ENCODE measurements at regions not wholly inside any gene's neighbourhood (a gene's known extent, or its start where the extent isn't known, plus 50 kb on each side); places are given as distances from the start of the nearest gene placed in this dataset.
"Not testable (repeated sequence)": the region's sequence is repeated elsewhere in the genome, so short reads cannot be mapped to it uniquely, and the experiment has no call there.

DNA sequence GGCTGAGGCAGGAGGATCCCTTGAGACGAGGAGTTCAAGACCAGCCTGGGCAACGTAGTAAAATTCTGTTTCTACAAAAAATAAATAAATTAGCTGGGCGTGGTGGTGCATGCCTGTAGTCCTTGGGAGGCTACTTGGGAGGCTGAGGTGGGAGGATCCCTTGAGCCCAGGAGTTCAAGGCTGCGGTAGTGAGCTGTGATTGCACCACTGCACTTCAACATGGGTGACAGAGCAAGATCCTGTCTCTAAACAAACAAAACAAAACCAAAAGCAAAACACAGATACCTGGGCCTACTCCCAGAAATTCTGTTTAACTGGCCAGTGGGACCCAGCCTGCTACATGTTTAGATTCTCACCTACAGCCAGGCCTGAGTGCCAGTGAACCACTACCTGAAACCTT is 74.6 kb upstream of the MEDAG start:
- 90 to 100% methylated on average over 1 to 3 of the region's 4 CpGs for WGBS, 2 experiments (ENCODE audit: insufficient coverage in 2 of 2)
- Histone ChIP-seq H3K4me1 (ENCODE audit: control insufficient read depth, insufficient read depth, low read length, poor library complexity, severe bottlenecking) (peaks cover 15% of the 10 kb centered on the region), H3K9me3 (ENCODE audit: control insufficient read depth, low read length) (no peaks in the 10 kb centered on the region), H3K36me3 (ENCODE audit: control insufficient read depth, insufficient read depth, low read length) (no peaks in the 10 kb centered on the region), H3K27ac (ENCODE audit: low read depth, low read length, severe bottlenecking) (no peak overlapping the region), H3K4me3 (ENCODE audit: extremely low read depth, insufficient read depth, low read length, poor library complexity, severe bottlenecking) (no peak overlapping the region)

DNA sequence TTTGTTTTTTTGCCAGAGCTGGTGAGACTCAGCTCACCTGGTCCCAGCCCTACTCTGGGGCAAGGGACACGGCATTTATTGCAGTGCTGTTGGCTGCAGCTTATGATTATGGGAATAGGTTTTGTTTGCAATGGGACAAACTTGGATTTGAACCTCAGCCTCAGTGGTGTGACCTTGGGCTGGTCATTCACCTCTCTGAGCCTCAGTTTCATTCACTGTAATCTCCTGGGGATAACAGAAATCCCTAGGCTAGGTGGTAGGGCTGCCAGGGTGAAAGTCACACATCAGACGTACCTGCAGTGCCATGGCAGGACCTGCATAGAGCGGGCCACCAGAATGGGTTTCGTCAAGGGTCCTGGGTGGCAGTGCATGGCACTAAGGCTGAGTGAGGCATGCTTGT is 73.7 kb upstream of the MEDAG start:
- H3K27ac ChIP-seq (ENCODE audit: low read depth, low read length, severe bottlenecking) = no peak overlapping the region
- peaks cover 22% of the 10 kb centered on the region for H3K4me1 ChIP-seq (ENCODE audit: control insufficient read depth, insufficient read depth, low read length, poor library complexity, severe bottlenecking)
- no peak overlapping the region for H3K4me3 ChIP-seq (ENCODE audit: extremely low read depth, insufficient read depth, low read length, poor library complexity, severe bottlenecking)
- no peaks in the 10 kb centered on the region for H3K36me3 ChIP-seq (ENCODE audit: control insufficient read depth, insufficient read depth, low read length)
- WGBS, 2 experiments (ENCODE audit: insufficient coverage in 2 of 2) = 97 to 100% methylated on average over 2 to 3 of the region's 4 CpGs
- H3K9me3 ChIP-seq (ENCODE audit: control insufficient read depth, low read length) = no peaks in the 10 kb centered on the region

DNA sequence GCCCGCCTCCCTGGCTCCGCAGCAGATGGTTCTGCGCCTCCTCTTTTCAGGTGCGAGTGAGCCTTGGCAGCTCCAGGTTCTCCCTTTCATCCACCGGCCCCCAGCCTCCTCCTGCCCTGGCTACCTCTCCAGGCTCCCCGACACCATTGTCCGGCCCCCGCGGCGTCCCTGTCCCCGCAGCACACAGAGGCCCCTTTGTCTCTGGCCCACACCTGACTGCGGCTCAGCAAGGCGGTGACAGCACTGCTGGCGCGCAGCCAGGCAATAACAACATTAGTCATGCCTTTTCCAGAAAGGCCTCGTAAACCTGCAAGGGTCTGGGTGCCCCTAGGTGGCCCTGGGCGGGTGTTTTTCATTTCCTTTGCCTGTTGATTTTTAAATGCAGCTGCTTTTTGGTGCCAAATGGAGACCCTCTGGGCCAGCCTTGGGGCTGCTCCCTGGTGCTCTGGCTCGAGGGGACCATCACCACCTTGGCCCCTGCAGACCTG is 73.2 kb upstream of the MEDAG start:
- Histone ChIP-seq H3K27ac (ENCODE audit: low read depth, low read length, severe bottlenecking) (no peak overlapping the region), H3K4me1 (ENCODE audit: control insufficient read depth, insufficient read depth, low read length, poor library complexity, severe bottlenecking) (peaks cover 24% of the 10 kb centered on the region), H3K4me3 (ENCODE audit: extremely low read depth, insufficient read depth, low read length, poor library complexity, severe bottlenecking) (no peak overlapping the region), H3K36me3 (ENCODE audit: control insufficient read depth, insufficient read depth, low read length) (no peaks in the 10 kb centered on the region), H3K9me3 (ENCODE audit: control insufficient read depth, low read length) (no peaks in the 10 kb centered on the region)
- WGBS, 2 experiments (ENCODE audit: insufficient coverage in 2 of 2) = 27 to 31% methylated on average over 14 to 16 of the region's 18 CpGs

DNA sequence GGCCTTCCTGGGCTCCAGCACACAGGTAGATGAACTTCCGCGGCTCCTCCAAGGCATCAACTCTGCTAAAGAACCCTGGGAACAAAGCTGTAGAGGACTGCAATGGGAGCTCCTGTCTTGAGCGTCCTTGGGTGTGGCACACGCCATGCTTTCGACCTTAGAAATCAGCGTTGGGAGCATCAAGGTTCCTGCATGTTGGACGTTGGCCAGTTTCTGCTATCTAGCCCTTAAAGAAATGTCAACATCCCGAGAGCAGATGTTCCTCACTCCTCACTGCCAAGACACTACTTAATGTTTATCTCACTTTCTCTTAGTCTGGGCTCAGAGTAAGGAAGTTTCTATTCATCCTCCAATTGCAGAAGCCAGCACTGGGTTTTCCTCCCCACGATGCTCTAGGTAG is 70.6 kb upstream of the MEDAG start:
- Histone ChIP-seq H3K9me3 (ENCODE audit: control insufficient read depth, low read length) (no peaks in the 10 kb centered on the region), H3K4me1 (ENCODE audit: control insufficient read depth, insufficient read depth, low read length, poor library complexity, severe bottlenecking) (peaks cover 18% of the 10 kb centered on the region), H3K4me3 (ENCODE audit: extremely low read depth, insufficient read depth, low read length, poor library complexity, severe bottlenecking) (no peak overlapping the region), H3K36me3 (ENCODE audit: control insufficient read depth, insufficient read depth, low read length) (no peaks in the 10 kb centered on the region), H3K27ac (ENCODE audit: low read depth, low read length, severe bottlenecking) (no peak overlapping the region)
- WGBS, 2 experiments (ENCODE audit: insufficient coverage in 2 of 2) = 88 to 93% methylated on average over 8 of the region's 9 CpGs

DNA sequence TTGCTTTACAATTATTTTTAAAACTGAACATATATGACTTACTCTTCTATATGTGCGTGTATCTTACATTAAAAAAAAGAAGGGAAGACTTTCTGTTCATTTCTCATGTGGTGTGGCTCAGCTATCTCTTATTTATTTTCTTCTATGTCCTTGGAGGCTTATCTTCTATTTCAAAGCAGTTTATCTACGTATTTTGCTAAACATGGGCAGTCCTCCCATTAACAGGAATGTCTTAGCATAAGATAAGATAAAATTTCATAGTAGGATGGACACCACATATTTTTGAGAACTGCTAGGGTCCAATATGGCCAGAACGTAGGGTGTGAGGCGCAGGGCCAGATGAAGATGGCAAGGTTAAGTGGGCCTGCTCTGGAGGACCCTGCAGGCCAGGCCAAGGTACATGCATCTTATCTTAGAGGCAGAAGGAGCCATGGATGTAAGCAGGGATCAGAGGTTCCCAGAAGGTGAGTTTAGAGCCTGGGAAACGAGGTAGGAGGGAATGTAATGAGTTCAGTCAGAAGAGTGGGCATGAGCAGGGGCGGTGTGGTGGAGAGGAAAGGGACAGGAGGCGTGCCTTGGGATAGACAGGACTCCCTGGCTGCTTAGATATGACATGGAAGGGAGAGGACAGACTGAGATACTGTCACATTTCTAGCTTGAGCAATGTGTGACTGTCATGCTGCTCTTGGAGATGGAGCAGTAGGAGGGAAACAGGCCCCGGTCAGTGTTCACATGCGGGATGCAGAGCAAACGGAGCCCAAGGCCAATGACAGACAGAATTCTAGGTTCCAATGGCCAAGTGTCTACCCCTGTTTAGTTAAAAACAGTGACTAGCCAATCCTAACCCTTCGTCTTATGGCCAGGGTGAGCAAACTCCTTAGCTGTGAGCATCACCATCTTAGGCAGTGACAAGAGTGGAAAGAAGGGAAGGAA is 68.6 kb upstream of the MEDAG start:
- peaks cover 18% of the 10 kb centered on the region for H3K4me1 ChIP-seq (ENCODE audit: control insufficient read depth, insufficient read depth, low read length, poor library complexity, severe bottlenecking)
- H3K36me3 ChIP-seq (ENCODE audit: control insufficient read depth, insufficient read depth, low read length) = no peaks in the 10 kb centered on the region
- 93 to 98% methylated on average over 7 to 8 of the region's 11 CpGs for WGBS, 2 experiments (ENCODE audit: insufficient coverage in 2 of 2)
- H3K4me3 ChIP-seq (ENCODE audit: extremely low read depth, insufficient read depth, low read length, poor library complexity, severe bottlenecking) = no peak overlapping the region
- H3K27ac ChIP-seq (ENCODE audit: low read depth, low read length, severe bottlenecking) = no peak overlapping the region
- no peaks in the 10 kb centered on the region for H3K9me3 ChIP-seq (ENCODE audit: control insufficient read depth, low read length)

DNA sequence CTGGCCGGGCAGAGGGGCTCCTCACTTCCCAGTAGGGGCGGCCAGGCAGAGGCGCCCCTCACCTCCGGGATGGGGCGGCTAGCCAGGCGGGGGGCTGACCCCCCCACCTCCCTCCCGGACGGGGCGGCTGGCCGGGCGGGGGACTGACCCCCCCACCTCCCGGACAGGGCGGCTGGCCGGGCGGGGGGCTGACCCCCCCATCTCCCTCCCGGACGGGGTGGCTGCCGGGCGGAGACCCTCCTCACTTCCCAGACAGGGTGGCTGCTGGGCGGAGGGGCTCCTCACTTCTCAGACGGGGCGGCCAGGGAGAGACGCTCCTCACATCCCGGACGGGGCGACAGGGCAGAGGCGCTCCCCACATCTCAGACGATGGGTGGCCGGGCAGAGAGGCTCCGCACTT is 66.4 kb upstream of the MEDAG start:
- H3K36me3 ChIP-seq (ENCODE audit: control insufficient read depth, insufficient read depth, low read length); H3K27ac ChIP-seq (ENCODE audit: low read depth, low read length, severe bottlenecking); H3K4me1 ChIP-seq (ENCODE audit: control insufficient read depth, insufficient read depth, low read length, poor library complexity, severe bottlenecking); H3K9me3 ChIP-seq (ENCODE audit: control insufficient read depth, low read length); H3K4me3 ChIP-seq (ENCODE audit: extremely low read depth, insufficient read depth, low read length, poor library complexity, severe bottlenecking): not testable (repeated sequence)
- no CpG with 5 or more reads among the region's 30 CpGs for WGBS, 2 experiments (ENCODE audit: insufficient coverage in 2 of 2)

DNA sequence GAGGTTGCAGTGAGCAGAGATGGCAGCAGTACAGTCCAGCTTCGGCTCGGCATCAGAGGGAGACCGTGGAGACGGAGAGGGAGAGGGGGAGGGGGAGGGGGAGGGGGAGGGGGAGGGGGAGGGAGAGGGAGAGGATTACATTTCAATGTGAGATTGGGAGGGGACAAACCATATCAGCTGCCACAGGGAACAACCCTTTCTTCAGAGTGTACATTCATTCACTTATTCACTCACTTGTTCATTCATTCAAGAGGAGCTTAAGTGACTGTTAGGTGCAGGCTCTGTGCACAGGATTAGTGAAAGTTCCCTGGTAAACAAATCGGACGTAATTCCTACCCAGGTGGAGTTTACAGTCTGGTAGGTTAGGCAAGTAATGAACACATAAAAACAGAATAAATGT is 65.6 kb upstream of the MEDAG start:
- Histone ChIP-seq H3K27ac (ENCODE audit: low read depth, low read length, severe bottlenecking) (no peak overlapping the region), H3K4me3 (ENCODE audit: extremely low read depth, insufficient read depth, low read length, poor library complexity, severe bottlenecking) (no peak overlapping the region), H3K36me3 (ENCODE audit: control insufficient read depth, insufficient read depth, low read length) (no peaks in the 10 kb centered on the region), H3K4me1 (ENCODE audit: control insufficient read depth, insufficient read depth, low read length, poor library complexity, severe bottlenecking) (peaks cover 11% of the 10 kb centered on the region), H3K9me3 (ENCODE audit: control insufficient read depth, low read length) (no peaks in the 10 kb centered on the region)
- 95% methylated on average over 2 of the region's 6 CpGs; no CpG with 5 or more reads in 1 of the 2 experiments for WGBS, 2 experiments (ENCODE audit: insufficient coverage in 2 of 2)

DNA sequence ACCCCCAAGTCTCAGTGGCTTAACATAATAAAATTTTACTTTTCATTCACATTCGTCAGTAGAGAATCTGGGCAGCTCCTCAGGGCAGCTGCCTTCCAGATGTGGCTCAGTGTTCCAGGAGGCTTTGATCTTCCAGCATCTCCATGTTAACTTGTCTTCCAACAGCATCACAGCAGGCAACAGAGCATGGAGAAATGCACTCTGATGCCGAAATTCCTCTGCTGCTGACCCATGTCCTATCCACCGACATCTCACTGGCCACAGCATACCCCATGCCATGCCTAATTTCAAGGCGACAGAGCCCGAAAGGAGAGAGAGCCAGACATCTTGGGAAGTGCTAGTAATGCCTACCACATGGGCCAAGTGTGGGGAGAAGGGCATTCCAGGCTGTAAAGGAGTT is 64.9 kb upstream of the MEDAG start:
- WGBS, 2 experiments (ENCODE audit: insufficient coverage in 2 of 2) = 77 to 88% methylated on average over 3 to 5 of the region's 5 CpGs
- Histone ChIP-seq H3K27ac (ENCODE audit: low read depth, low read length, severe bottlenecking) (no peak overlapping the region), H3K9me3 (ENCODE audit: control insufficient read depth, low read length) (no peaks in the 10 kb centered on the region), H3K4me1 (ENCODE audit: control insufficient read depth, insufficient read depth, low read length, poor library complexity, severe bottlenecking) (peaks cover 17% of the 10 kb centered on the region), H3K4me3 (ENCODE audit: extremely low read depth, insufficient read depth, low read length, poor library complexity, severe bottlenecking) (no peak overlapping the region), H3K36me3 (ENCODE audit: control insufficient read depth, insufficient read depth, low read length) (no peaks in the 10 kb centered on the region)

DNA sequence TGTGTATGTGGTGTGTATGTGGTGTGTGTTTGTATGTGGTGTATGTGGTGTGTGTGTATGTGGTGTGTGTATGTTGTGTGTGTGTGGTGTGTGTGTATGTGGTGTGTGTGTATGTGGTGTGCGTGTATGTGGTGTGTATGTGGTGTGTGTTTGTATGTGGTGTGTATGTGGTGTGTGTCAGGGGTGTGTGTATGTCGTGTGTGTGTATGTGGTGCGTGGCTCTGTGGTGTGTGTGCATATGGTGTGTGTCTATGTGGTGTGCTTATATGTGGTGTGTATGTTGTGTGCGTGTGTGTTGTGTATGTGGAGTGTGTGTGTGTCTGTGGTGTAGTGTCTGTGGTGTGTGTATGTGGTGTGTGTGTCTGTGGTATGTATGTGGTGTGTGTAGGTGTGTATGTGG is 62.5 kb upstream of the MEDAG start:
- H3K9me3 ChIP-seq (ENCODE audit: control insufficient read depth, low read length) = peaks cover 3% of the 10 kb centered on the region
- 60 to 63% methylated on average over 4 of the region's 4 CpGs for WGBS, 2 experiments (ENCODE audit: insufficient coverage in 2 of 2)
- H3K27ac ChIP-seq (ENCODE audit: low read depth, low read length, severe bottlenecking) = no peak overlapping the region
- H3K4me1 ChIP-seq (ENCODE audit: control insufficient read depth, insufficient read depth, low read length, poor library complexity, severe bottlenecking) = peaks cover 22% of the 10 kb centered on the region
- H3K4me3 ChIP-seq (ENCODE audit: extremely low read depth, insufficient read depth, low read length, poor library complexity, severe bottlenecking) = no peak overlapping the region
- no peaks in the 10 kb centered on the region for H3K36me3 ChIP-seq (ENCODE audit: control insufficient read depth, insufficient read depth, low read length)

DNA sequence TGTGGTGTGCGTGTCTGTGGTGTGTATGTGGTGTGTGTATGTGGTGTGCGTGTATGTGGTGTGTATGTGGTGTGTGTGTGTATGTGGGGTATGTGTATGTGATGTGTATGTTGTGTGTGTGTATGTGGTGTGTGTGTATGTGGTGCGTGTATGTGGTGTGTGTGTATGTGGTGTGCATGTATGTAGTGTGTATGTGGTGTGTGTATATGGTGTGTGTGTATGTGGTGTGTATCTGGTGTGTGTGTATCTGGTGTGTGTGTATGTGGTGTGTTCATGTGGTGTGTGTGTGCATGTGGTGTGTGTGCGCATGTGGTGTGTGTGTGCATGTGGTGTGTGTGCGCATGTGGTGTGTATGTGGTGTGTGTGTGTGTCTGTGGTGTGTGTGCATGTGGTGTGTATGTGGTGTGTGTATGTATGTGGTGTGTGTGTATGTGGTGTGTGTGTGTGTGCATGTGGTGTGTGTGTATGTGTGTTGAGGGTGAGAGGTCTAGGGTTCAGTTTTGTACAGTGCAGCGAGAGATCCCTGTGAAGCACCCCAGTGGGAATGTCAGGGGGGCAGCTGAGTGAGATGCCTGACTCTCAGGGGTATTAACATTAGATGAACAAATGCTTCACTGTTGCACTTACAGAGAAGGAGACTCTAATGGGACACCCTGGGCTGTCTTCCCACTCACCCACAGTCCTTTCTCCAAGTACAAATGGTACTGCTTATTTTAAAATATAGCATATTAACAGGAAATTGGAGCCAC is 61.3 kb upstream of the MEDAG start:
- Histone ChIP-seq H3K4me3 (ENCODE audit: extremely low read depth, insufficient read depth, low read length, poor library complexity, severe bottlenecking) (no peak overlapping the region), H3K9me3 (ENCODE audit: control insufficient read depth, low read length) (peaks cover 3% of the 10 kb centered on the region), H3K4me1 (ENCODE audit: control insufficient read depth, insufficient read depth, low read length, poor library complexity, severe bottlenecking) (peaks cover 23% of the 10 kb centered on the region), H3K36me3 (ENCODE audit: control insufficient read depth, insufficient read depth, low read length) (no peaks in the 10 kb centered on the region), H3K27ac (ENCODE audit: low read depth, low read length, severe bottlenecking) (peak overlapping the region; percentile 73)
- 90 to 96% methylated on average over 5 to 6 of the region's 6 CpGs for WGBS, 2 experiments (ENCODE audit: insufficient coverage in 2 of 2)
